GM12878 (cell line): ENCODE measurements at regions not wholly inside any gene's neighbourhood (a gene's known extent, or its start where the extent isn't known, plus 50 kb on each side); places are given as distances from the start of the nearest gene placed in this dataset.

Experiments used
- ATAC-seq: fragments of 200-7000 bp; cut with Tn5 transposase; 3 replicates; pipeline ENCODE4 v1.9.1; 2020; ENCODE audit warnings: mild to moderate bottlenecking, moderate library complexity
- BruUV-seq: library from RNA; stranded (reverse); fragments of 400-500 nt; replicated peaks from 2 replicates; lab custom pipeline; 2021; lab: Mats Ljungman, UMichigan
- CTCF ChIA-PET: fragments of 300-600 bp; sonication (Branson Sonifier 250); formaldehyde crosslinking; extraction: SDS; loops from one replicate; lab custom pipeline; 2021; ENCODE audit warnings: inconsistent platforms; lab: Yijun Ruan, JAX
- POLR2A ChIA-PET: fragments of 350-600 bp; formaldehyde crosslinking; extraction: SDS; loops from one replicate; lab custom pipeline; 2021; ENCODE audit warnings: inconsistent platforms; lab: Charles Lee
- RAD21 ChIA-PET: fragments of 300-600 bp; sonication (Branson Sonifier 250); formaldehyde crosslinking; loops from one replicate; lab custom pipeline; 2023; ENCODE audit warnings: antibody characterized with exemption; ENCODE audit not compliant: unreplicated experiment; lab: Charles Lee
- SMC1A ChIA-PET: fragments of 300-600 bp; sonication (Branson Sonifier 250); formaldehyde crosslinking; loops from one replicate; lab custom pipeline; 2023; ENCODE audit not compliant: unreplicated experiment, uncharacterized antibody; lab: Charles Lee
- DNase-seq: peaks from one replicate; pipeline ENCODE4 v3.0.0-alpha.2; 2011; ENCODE audit warnings: low read depth, low spot score
- FAIRE-seq: peaks from 3 replicates; lab custom pipeline; 2011; peaks lifted over from hg19 to GRCh38; lab: Jason Lieb, UNC
- H2AFZ ChIP-seq: 2 replicates; pipeline ENCODE4 v1.6.0; 2011; ENCODE audit warnings: low read depth, low read length, control low read depth; ENCODE audit not compliant: control insufficient read depth
- H3K27ac ChIP-seq: 2 replicates; pipeline ENCODE4 v1.5.1; 2011; ENCODE audit warnings: control low read depth; ENCODE audit not compliant: control insufficient read depth, insufficient read depth
- H3K27me3 ChIP-seq, 2 experiments: replicated peaks in 1 of 2; 2 replicates each; pipeline versions ENCODE4 v1.6.0 to v1.6.1; 2011; ENCODE audit warnings: low read length in 1 of 2; ENCODE audit not compliant: control insufficient read depth in 2 of 2, insufficient read depth in 2 of 2
- H3K36me3 ChIP-seq, 2 experiments: 2 replicates each; pipeline ENCODE4 v1.5.1; 2011; ENCODE audit warnings: low read length in 1 of 2; ENCODE audit not compliant: control insufficient read depth in 2 of 2, insufficient read depth in 2 of 2
- H3K4me1 ChIP-seq: 2 replicates; pipeline ENCODE4 v1.6.1; 2011; ENCODE audit warnings: mild to moderate bottlenecking, low read length, moderate library complexity, mixed read lengths; ENCODE audit not compliant: control insufficient read depth, insufficient read depth
- H3K4me2 ChIP-seq: 2 replicates; pipeline ENCODE4 v1.6.0; 2011; ENCODE audit warnings: control low read depth; ENCODE audit not compliant: control insufficient read depth, insufficient read depth
- H3K4me3 ChIP-seq: fragments of 200-600 bp; sonication (generic); 2 replicates; pipeline ENCODE4 v1.5.1; 2016
- H3K79me2 ChIP-seq: 2 replicates; pipeline ENCODE4 v1.6.0; 2011; ENCODE audit warnings: low read length; ENCODE audit not compliant: control insufficient read depth, insufficient read depth
- H3K9ac ChIP-seq: 2 replicates; pipeline ENCODE4 v1.8.0; 2011; ENCODE audit warnings: low read length, control low read depth, mixed read lengths; ENCODE audit not compliant: control insufficient read depth, insufficient read depth
- H3K9me3 ChIP-seq: replicated peaks from 3 replicates; pipeline ENCODE4 v1.5.1; 2011; ENCODE audit warnings: mild to moderate bottlenecking, low read length; ENCODE audit not compliant: control insufficient read depth, insufficient read depth
- H4K20me1 ChIP-seq: 2 replicates; pipeline ENCODE4 v1.6.0; 2011; ENCODE audit not compliant: control insufficient read depth, insufficient read depth
- BCL11A ChIP-seq: IDR thresholded peaks from 2 replicates; pipeline ENCODE4 v1.6.1; 2011; ENCODE audit warnings: low read depth, low read length
- MEF2B ChIP-seq: fragments of 450-650 bp; IDR thresholded peaks from 2 replicates; pipeline ENCODE4 v1.6.1; 2018; ENCODE audit warnings: mild to moderate bottlenecking, moderate library complexity; ENCODE audit not compliant: partially characterized antibody, poor library complexity, severe bottlenecking
- POLR2A ChIP-seq: IDR thresholded peaks from 2 replicates; pipeline ENCODE4 v1.6.1; 2011; ENCODE audit warnings: low read depth, mild to moderate bottlenecking, low read length
- RAD51 ChIP-seq: fragments of 450-650 bp; IDR thresholded peaks from 2 replicates; pipeline ENCODE4 v1.6.1; 2016; ENCODE audit warnings: moderate library complexity, mild to moderate bottlenecking, inconsistent platforms
- RBBP5 ChIP-seq: fragments of 200-600 bp; sonication (generic); conservative IDR thresholded peaks from 2 replicates; pipeline ENCODE4 v1.6.1; 2016
- WGBS: methylation state at CpG from one replicate; pipeline ENCODE4 v1.1.6; 2016; ENCODE audit warnings: low lambda C conversion rate; ENCODE audit not compliant: insufficient replicate concordance, insufficient coverage; ENCODE audit errors: missing lambda C conversion rate; 5-methylcytosine and 5-hydroxymethylcytosine counted together
- in situ Hi-C: fragments of 300-500 bp; cut with MboI; formaldehyde crosslinking; loops from 9 replicates; pipeline ENCODE4 v1.14.3; 2018; ENCODE audit warnings: mixed read lengths
- intact Hi-C: fragments of 100-400 bp; cut with micrococcal nuclease; formaldehyde crosslinking; loops from one replicate; pipeline ENCODE4 v1.14.2; 2022; ENCODE audit not compliant: unreplicated experiment

- POLR2A ChIA-PET: no interaction called here
- intact Hi-C loops (loop anchor here (10.0 kb wide), 1 partner anchor 354 kb away; no protein-coding TSS in a partner anchor), in situ Hi-C loops (no loop called here)
- TF ChIP-seq RAD51: no peak
- TF ChIP-seq POLR2A: no peak
- Histone ChIP-seq H3K27me3 (no peaks in the 10 kb centered on the region), H3K27ac (no peak overlapping the region), H3K4me3 (no peak overlapping the region), H3K4me2 (no peak overlapping the region), H3K9me3 (no peaks in the 10 kb centered on the region), H4K20me1 (no peaks in the 10 kb centered on the region), H3K79me2 (no peaks in the 10 kb centered on the region), H2AFZ (no peak overlapping the region), H3K4me1 (no peaks in the 10 kb centered on the region), H3K36me3 (no peaks in the 10 kb centered on the region), H3K9ac (no peak overlapping the region)
- FAIRE-seq: no peak
- RAD21 ChIA-PET: interaction anchor here (1.0 to 2.6 kb wide), 6 partner anchors 17 to 189 kb away, joined by 3 to 18 read pairs (median 4); no protein-coding TSS in a partner anchor
- BruUV-seq: no TSS peak
- no peak for DNase-seq
- CTCF ChIA-PET: interaction anchor here (0.7 to 4.8 kb wide), 20 partner anchors 9 to 239 kb away, joined by 3 to 80 read pairs (median 6); no protein-coding TSS in a partner anchor
- SMC1A ChIA-PET: interaction anchor here (0.6 to 2.1 kb wide), 8 partner anchors 17 to 723 kb away, joined by 3 to 14 read pairs (median 4); no protein-coding TSS in a partner anchor
- no peak for ATAC-seq
Measured at GRCh38 chr22:22770881-22771280, 116.7 kb upstream of the IGLL5 start.

- DNase-seq (no peak), ATAC-seq (no peak), FAIRE-seq (no peak)
- Histone ChIP-seq H3K79me2 (no peaks in the 10 kb centered on the region), H3K4me3 (no peak overlapping the region), H3K27ac (no peak overlapping the region), H4K20me1 (no peaks in the 10 kb centered on the region), H3K4me1 (no peaks in the 10 kb centered on the region), H3K27me3 (no peaks in the 10 kb centered on the region), H3K36me3 (no peaks in the 10 kb centered on the region), H3K9ac (no peak overlapping the region), H3K9me3 (no peaks in the 10 kb centered on the region), H3K4me2 (no peak overlapping the region), H2AFZ (no peak overlapping the region)
- ChIA-PET CTCF (interaction anchor here (0.6 to 4.8 kb wide), 11 partner anchors 12 to 280 kb away, joined by 3 to 80 read pairs (median 5); no protein-coding TSS in a partner anchor), RAD21 (interaction anchor here (1.2 kb wide), 1 partner anchor 77 kb away, joined by 3 read pairs; no protein-coding TSS in a partner anchor), POLR2A (interaction anchor here (0.6 kb wide), 1 partner anchor 185 kb away, joined by 4 read pairs; no protein-coding TSS in a partner anchor), SMC1A (interaction anchor here (0.6 to 0.8 kb wide), 5 partner anchors 14 to 188 kb away, joined by 3 read pairs; no protein-coding TSS in a partner anchor)
- in situ Hi-C loops (no loop called here), intact Hi-C loops (loop anchor here (10.0 kb wide), 1 partner anchor 353 kb away; no protein-coding TSS in a partner anchor)
- BruUV-seq: no TSS peak
- WGBS: 17% methylated on average over 3 of the region's 4 CpGs
- TF ChIP-seq RBBP5 (no peak), BCL11A (no peak), MEF2B (peak; percentile 1)
Measured at GRCh38 chr22:22771696-22772377, 115.8 kb upstream of the IGLL5 start.
